ENCODE measurements at regions not wholly inside any gene's neighbourhood (a gene's known extent, or its start where the extent isn't known, plus 50 kb on each side); places are given as distances from the start of the nearest gene placed in this dataset.

DNA sequence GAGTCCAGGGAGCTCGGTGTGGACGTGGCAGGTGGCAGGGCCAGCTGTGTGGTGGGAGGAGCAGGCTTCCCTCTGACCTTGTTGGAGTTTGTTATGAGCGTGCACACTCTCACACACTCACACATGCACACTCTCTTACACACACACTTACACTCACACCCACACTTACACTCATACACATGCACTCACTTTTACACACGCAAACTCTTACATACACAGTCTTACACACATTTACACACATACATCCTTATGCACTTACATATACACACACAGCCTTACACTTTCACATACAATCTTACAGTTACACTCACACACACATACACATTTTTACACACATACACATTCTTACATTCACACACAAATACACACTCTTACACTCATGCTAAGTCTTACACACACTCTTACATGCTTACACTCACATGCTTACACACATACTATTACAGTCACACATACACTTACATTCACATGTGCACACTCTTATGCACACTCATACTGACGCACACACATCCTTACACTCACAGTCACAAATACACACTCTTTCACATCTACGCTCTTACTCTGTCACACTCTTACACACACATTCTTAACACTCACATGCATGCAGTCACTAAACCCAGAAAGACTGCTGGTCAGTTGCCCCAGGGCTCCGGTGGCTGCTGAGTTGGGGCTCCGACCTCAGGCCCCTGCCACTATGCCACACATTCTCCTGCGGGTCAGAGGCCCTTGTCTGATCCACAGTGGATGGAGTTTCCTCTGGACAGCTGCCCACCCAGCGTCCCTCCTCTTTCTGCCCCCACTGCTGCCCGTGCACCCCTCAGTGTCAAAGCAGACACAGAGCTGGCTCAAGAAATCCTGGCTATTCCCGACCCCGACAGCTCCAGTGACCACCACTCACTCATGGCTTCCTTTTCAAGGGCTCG is 95.8 kb downstream of the ADRA2C start:
- TF ChIP-seq POLR2AphosphoS5 (IDR thresholded peaks at IDR 0.05; ENCODE audit: low read depth, low read length) (no peak), SIN3A (IDR thresholded peaks at IDR 0.05; ENCODE audit: borderline replicate concordance, insufficient read depth, low read length) (no peak), TAF1 (IDR thresholded peaks at IDR 0.05; ENCODE audit: borderline replicate concordance, insufficient read depth, low read length) (no peak), FOXP2 (optimal IDR thresholded peaks at IDR 0.05; ENCODE audit: borderline replicate concordance, extremely low read depth, extremely low read length, insufficient read depth) (no peak)
- TF ChIP-seq, protein P1, sequence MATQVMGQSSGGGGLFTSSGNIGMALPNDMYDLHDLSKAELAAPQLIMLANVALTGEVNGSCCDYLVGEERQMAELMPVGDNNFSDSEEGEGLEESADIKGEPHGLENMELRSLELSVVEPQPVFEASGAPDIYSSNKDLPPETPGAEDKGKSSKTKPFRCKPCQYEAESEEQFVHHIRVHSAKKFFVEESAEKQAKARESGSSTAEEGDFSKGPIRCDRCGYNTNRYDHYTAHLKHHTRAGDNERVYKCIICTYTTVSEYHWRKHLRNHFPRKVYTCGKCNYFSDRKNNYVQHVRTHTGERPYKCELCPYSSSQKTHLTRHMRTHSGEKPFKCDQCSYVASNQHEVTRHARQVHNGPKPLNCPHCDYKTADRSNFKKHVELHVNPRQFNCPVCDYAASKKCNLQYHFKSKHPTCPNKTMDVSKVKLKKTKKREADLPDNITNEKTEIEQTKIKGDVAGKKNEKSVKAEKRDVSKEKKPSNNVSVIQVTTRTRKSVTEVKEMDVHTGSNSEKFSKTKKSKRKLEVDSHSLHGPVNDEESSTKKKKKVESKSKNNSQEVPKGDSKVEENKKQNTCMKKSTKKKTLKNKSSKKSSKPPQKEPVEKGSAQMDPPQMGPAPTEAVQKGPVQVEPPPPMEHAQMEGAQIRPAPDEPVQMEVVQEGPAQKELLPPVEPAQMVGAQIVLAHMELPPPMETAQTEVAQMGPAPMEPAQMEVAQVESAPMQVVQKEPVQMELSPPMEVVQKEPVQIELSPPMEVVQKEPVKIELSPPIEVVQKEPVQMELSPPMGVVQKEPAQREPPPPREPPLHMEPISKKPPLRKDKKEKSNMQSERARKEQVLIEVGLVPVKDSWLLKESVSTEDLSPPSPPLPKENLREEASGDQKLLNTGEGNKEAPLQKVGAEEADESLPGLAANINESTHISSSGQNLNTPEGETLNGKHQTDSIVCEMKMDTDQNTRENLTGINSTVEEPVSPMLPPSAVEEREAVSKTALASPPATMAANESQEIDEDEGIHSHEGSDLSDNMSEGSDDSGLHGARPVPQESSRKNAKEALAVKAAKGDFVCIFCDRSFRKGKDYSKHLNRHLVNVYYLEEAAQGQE (IDR thresholded peaks at IDR 0.05; ENCODE audit: insufficient read depth in 1 of 2, low read depth in 2 of 2, low read length in 2 of 2), result no peak

DNA sequence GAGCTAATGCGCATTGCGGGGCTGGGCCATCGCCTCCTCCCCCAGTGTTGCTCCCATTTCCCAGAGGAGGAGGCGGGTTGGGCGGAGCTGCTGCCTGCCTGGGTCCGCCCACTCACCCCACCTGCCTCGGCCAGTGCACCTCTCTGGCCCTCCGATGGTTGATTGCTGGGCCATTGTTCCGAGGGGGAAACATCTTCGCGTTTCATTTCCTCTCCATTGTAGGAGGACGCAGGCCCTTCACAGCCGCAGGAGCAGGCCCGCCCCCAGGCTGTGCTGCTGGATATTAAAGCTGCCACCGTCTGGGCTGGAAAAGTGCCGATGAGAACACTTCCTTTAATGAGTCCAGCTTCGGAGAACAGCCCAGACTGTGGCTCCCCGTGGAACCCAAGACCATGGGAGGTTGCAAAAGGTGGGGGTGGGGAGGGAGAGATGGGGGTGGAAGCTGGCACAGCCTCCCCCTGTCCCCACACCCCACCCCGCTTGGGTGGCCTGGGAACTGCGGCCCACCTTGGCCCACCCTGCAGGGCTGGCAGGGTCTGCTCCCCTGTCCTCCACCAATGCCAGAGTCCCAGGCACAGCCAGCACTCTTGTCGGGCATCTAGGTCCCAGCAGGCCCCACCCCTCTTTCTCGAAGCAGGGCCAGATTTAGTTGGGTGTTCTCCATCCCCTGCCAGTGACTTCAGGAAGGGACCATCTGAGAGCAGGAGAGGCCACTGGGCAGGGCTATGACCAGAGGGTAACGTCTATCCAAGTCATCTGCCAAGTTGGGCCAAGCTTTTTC is 96.6 kb downstream of the ADRA2C start:
- TF ChIP-seq FOXP2 (optimal IDR thresholded peaks at IDR 0.05; ENCODE audit: borderline replicate concordance, extremely low read depth, extremely low read length, insufficient read depth) (no peak), SIN3A (IDR thresholded peaks at IDR 0.05; ENCODE audit: borderline replicate concordance, insufficient read depth, low read length) (no peak), POLR2AphosphoS5 (IDR thresholded peaks at IDR 0.05; ENCODE audit: low read depth, low read length) (no peak), TAF1 (IDR thresholded peaks at IDR 0.05; ENCODE audit: borderline replicate concordance, insufficient read depth, low read length) (no peak)
- TF ChIP-seq, protein P1 (IDR thresholded peaks at IDR 0.05; ENCODE audit: insufficient read depth in 1 of 2, low read depth in 2 of 2, low read length in 2 of 2), result no peak

DNA sequence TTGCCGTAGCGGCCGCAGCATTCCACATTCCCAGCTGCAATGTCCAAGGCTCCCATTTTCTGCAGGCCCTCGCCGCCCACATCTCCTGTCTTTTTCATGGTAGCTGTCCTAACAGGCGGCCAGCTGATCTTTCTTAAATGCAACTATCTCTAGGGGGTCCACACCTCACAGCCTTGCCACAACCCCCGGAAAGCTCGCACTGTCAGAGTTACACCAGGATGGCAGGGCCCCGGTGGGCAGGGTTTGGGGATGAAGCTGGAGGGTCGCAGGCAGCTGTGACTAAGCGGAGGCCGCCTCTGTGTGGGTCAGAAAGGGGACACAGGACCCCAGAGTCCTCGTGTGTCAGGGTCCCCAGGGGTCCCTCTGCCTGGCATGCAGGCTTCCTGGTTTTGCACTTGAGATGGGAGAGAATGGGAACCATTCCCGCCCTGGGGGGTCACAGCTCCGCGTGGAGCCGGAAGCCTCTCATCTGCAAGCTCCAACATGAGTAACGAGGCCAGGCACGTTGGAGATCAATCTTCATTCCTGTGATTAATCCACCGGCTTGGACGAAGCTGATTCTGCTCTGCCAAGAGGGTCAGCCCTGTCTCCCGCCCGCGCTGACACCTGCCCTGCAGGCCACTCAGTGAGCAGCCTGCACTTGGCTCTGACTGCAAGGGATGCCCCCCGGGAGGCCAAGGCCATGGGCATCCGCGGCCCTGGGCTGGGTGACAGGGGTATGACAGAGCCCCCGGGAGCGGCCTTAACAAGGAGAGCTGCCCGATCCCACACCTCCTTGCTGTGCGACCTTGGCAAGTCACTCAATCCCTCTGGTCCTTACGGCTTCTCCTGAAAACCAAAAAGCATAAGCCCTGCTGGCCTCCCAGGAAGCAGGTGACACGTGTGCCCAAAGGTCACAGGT is 97.9 kb downstream of the ADRA2C start:
- TF ChIP-seq FOXP2 (optimal IDR thresholded peaks at IDR 0.05; ENCODE audit: borderline replicate concordance, extremely low read depth, extremely low read length, insufficient read depth) (no peak), SIN3A (IDR thresholded peaks at IDR 0.05; ENCODE audit: borderline replicate concordance, insufficient read depth, low read length) (no peak), TAF1 (IDR thresholded peaks at IDR 0.05; ENCODE audit: borderline replicate concordance, insufficient read depth, low read length) (no peak), POLR2AphosphoS5 (IDR thresholded peaks at IDR 0.05; ENCODE audit: low read depth, low read length) (no peak)
- TF ChIP-seq, protein P1 (IDR thresholded peaks at IDR 0.05; ENCODE audit: insufficient read depth in 1 of 2, low read depth in 2 of 2, low read length in 2 of 2), result no peak

DNA sequence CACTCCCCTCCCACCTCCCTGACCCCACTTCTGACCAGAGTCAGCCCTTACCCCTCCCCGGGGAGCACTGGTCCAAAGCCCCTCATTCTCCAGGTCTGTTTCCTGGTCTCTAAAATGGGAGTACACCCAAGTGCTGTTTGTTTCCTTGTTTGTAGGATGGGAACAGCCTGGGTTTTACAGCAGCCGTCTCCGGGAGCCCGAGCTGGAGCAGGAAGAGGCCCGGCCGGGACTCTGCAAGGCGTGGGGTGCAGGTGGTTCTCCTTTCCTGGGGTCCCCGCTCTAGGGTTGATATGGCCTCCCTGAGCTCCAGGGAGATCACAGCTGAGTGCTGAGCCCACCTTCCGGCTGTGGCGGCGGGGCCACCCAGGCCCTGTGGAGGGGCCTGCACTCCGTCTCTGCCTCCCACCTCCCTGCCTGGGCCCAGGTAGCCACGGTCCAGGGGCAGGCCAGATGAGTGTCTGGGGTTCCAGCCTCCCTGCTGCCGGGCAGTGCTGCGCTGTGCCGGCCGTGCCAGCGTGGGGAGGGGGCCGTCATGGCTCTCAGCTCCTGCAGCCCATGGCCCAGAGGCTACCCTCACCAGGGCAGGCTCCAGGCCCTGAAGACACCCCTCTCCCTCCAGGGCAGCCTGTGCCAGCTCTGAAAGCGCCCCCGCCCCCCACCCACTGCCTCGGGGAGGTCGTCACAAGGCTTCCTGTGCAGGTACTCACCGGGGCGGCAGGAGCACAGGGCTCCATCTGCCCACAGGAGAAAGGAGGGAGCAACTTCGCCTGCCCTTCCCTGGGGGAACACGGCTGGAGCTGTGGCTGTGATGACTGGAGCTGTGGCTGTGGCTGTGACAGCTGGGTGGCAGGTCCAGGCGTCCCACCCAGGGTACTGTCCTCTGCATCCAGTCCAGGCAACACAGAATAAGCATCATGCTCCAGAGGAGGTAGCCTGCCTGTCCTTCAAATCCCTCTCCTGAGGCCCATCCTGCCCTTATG is 98.8 kb downstream of the ADRA2C start:
- TF ChIP-seq POLR2AphosphoS5 (IDR thresholded peaks at IDR 0.05; ENCODE audit: low read depth, low read length), result no peak
- TF ChIP-seq SIN3A (IDR thresholded peaks at IDR 0.05; ENCODE audit: borderline replicate concordance, insufficient read depth, low read length), result no peak
- TF ChIP-seq FOXP2 (optimal IDR thresholded peaks at IDR 0.05; ENCODE audit: borderline replicate concordance, extremely low read depth, extremely low read length, insufficient read depth), result no peak
- TF ChIP-seq TAF1 (IDR thresholded peaks at IDR 0.05; ENCODE audit: borderline replicate concordance, insufficient read depth, low read length), result no peak
- TF ChIP-seq, protein P1 (IDR thresholded peaks at IDR 0.05; ENCODE audit: insufficient read depth in 1 of 2, low read depth in 2 of 2, low read length in 2 of 2), result no peak

Data from PFSK-1 (cell line).